Stimulated activated CD4-positive, alpha-beta T cell treated with anti-CD3 and anti-CD28 coated beads, Interleukin-12 subunit alpha, Interleukin-12 subunit beta, amount 100 ng/mL, for 24 hours (primary cell): ENCODE measurements at regions not wholly inside any gene's neighbourhood (a gene's known extent, or its start where the extent isn't known, plus 50 kb on each side); places are given as distances from the start of the nearest gene placed in this dataset.

Experiments used
- DNase-seq, 2 experiments: peaks; one replicate each; pipeline ENCODE4 v3.0.0-alpha.2; 2020; ENCODE audit warnings: low read depth in 2 of 2

DNA sequence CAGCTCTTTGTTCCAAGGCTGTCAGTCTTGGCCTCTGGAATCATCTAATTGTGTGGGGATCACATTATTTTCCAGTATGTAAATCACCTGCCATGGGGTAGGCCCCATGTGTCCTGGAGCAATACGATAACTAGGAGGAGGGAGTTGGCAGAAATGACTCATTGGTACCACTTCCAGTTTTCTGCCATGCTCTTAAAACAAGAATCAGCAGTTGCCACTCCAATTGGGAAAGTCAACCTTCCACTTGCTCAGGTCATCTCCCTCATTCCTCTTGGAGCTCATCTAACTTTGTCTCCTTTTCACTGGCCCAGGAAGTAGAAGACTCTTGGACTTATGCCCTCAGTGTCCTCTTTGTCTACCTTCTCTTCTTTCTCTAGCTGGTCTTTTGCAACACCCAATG lies 487.0 kb downstream of the SLC4A3 start:
- DNase-seq, result no peak

DNA sequence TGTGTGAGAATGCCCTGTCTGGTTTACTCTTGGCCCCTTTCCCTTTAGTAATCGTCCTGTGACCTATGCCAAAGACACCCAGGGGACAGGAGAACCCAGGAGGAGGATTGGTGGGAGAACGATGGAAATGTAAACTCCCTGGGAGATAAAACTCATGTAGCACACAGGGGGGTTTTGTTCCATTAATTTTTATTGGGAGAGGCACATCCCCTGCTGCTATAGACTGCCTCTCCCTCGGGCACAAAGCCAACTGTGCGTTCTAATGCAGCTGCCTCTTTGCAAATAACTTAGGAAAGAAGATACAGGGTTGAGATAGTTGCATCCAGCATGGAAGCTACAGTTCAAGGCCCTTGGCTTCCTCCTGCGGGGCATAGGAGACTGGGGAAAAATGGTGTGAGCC lies 489.6 kb downstream of the SLC4A3 start:
- DNase-seq, result no peak

DNA sequence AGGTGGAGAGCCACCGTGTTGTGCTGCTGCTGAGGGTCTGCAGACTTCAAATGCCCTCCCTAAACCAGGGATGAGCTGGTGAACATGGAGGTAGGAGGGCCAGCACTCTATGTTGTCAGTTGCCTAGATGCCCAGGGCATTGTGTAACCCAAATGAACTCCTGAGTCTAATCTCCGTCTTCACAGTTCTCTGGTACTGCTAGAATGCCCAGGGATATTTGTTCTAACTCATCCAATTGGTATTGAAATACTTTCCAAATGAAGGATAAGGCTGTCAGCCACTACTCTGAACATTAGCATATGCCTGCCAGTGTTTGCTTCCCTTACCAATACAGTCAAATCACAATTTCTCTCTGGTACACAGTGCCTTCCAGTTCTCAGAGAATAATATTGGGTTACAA lies 492.6 kb downstream of the SLC4A3 start:
- DNase-seq, result no peak

DNA sequence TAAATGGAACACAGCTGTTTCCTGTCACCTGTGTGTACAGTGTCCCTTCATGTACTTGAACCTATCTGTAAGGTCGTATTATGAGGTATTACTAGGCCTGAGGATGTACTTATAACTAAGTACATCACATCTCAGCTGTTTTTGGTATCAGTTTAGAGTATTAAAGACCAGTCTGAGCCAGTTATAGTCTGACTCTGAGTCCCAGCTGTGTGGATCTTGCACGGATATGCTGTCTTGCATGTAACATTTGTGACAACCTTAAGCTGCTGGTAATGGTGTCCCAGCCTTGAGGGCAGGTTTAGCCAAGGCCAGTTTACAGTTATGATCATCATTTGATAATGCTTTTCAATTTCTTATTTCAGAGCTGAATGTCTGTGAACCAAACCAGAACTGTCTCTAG lies 496.3 kb downstream of the SLC4A3 start:
- DNase-seq, result no peak

DNA sequence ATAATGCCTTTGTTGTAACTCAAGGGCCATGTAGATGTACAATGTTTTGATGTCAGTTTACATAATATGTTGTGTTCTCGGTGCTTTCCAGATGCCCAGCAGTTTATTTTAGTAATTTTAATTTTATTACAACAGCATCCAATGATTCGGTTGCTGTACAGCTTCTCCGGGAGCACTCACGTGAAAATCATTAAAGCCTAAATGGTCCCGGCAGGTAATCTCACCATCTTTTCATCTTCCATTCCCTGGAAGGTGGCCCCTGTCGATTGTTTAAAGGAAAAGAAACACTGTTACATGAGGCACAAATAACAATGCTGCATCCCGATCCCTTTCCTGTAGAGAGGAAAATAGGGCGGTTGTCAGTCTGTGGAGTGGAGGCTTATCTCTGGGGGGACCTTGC lies 498.1 kb downstream of the SLC4A3 start:
- DNase-seq, result no peak

DNA sequence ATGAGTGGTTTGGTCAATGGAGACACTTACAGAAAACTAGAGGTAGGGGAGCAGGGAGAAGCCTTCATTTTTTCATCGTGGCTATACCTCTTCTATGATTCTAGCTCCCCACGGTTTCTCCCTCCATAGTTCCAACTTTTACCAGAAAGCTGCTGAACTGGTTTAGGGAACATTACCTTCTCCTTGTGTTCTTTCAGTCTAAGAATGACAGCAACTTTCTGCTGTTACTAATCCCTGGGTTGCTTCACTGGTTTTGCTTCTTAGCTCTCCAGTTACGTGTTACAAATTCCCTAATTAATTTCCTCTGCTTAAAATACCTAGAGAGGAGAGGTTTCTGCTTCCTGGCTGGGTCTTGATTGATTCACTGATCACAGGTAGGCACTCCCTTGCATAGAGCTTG lies 499.9 kb downstream of the SLC4A3 start:
- DNase-seq, result no peak

DNA sequence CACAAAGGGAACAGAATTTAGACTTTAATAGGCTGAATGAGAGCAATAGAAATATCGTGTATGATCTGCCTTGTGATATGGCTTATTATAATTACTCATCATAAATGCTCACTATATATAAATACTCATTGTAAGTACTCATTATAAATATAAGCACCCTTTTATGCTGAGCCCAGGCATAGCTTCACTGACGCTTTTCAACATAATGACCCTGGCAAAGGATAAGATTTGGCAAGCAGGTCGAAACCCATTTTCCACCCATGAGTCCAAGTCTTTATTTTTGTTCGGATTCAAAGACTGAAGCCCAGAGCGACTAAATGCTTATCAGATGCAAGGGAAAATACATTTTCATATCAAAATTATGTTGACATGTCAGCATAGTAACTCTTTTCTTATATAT lies 500.4 kb downstream of the SLC4A3 start:
- DNase-seq, result no peak

DNA sequence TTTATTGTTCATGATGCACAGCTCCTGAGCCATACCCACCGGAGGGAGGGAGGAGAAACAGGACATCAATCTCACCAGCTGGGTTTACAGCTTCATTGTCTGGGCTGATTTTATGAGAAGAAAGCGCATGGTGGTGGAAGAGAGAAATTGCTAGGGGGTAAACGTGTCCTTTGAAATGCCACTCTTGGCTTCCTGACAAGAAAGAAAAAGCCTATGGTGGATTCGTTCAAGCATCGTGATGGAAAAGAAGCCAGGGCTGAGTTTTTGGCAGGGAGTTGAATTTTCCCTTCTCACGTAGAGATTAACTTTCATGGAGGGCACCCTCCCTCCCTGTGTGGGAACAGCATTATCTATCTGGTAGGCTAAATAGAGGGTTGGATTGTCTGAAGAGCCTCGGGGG lies 502.0 kb downstream of the SLC4A3 start:
- DNase-seq, result no peak

DNA sequence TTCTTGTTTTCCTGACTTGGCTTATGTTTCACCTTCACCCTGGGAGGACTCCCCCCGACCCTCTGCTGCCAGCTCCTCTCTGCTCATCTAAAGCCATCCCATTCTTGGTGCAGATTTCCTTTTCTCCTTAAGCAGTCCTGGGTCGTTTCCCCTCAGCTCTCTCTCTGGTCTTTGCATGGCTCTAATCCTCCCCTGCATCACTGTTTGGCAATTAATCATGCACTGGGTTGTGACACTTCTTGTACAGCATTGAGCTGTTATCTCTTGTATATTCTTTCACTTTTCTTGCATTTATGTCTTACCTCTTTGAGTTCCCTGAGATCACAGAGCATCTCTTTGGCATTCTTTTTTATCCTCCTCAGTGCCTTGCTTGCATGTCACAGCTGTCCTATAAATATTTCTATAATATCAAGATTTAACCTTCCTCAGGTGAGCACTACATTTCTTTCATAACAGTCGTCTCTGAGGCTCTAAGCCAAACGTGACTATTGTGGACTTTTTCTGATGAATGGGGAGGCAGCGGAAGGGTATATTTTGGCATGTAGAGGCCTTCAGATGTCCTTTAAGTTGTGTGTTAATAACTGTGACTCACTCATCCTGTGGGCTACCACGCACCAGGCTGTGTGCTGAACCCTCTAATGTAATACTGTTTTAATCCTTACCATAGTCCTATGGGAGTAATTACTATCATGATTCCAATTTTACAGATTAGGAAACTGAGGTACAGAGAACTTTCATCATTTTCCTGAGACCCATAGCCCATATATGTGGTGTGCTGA lies 507.5 kb downstream of the SLC4A3 start:
- no peak for DNase-seq

DNA sequence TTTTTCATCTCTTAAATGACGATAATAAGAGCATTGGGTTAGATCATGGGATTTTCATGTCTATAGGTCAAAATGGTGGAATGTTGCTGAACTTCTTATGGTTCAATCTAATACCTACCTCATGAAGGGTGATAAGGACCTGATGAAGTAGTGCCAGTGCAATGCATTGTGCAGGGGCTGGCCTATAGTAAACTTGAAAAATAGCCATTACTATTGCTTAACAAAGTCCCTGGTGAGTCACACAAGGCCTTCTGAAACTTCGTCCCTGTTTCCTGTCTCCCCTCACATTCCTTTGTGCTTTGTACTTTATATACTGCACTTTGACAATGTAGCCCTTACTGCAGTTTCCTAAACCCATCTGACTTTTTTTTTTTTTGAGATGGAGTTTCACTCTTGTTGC lies 515.9 kb downstream of the SLC4A3 start:
- DNase-seq, result no peak

DNA sequence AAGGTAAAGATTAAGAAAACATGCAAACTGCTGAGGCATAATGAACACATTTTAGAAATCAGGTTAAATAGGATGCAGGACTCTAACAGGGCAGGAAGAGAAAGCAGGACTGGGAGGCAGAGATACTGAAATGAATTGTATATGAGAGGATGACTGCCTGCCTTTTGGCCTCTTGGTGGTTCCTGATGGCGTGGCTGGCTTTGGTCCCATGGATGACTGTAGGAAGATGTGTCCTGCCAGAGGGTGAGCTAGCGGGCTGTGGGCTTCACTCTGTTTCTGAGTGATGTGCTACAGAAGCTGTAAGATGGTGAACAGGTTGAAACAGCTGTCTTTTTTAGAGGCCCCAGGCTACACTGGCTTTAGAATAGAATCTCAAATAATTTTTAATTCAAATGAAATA lies 517.0 kb downstream of the SLC4A3 start:
- DNase-seq, result no peak

DNA sequence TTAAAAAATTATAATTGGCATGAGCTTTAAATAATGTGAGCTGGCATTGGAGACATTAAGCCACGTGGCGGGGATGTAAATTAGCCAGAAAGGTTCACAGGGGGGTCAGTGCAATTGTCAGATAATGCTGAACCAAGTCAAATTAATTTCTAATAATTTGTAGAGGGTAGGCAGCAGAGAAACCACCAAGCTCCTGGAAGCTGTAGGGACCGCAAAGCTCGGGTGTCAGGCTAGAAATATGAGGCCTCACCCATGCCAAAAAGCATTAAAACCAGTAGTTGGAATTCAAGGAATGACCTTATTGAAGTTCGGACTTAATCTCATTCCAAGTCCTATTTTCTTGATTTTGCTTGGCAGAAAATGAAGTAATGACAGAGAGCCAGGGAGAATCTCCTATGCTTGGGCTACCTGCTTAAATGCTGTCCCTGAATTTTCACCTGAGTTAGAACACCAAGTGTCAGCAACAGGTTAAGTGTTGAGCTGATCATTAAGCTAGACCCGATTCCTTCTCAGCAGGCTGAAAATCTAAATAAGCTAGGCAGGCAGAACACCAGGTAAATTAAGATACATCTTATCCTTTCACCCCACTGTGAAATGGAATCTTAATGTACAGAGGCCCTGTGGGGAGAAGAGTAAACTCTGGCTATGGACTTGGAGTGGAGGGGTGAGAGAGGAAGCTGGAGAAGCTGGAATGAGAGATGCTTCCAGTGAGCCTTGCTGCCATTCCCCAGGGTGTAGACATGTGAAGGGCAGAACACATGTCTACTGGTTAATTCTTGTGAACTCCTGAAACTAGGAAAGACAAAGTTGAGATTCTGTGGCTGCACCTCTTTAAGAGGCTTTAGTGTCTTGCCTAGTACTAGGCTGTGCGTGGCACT lies 520.0 kb downstream of the SLC4A3 start:
- DNase-seq, result no peak

DNA sequence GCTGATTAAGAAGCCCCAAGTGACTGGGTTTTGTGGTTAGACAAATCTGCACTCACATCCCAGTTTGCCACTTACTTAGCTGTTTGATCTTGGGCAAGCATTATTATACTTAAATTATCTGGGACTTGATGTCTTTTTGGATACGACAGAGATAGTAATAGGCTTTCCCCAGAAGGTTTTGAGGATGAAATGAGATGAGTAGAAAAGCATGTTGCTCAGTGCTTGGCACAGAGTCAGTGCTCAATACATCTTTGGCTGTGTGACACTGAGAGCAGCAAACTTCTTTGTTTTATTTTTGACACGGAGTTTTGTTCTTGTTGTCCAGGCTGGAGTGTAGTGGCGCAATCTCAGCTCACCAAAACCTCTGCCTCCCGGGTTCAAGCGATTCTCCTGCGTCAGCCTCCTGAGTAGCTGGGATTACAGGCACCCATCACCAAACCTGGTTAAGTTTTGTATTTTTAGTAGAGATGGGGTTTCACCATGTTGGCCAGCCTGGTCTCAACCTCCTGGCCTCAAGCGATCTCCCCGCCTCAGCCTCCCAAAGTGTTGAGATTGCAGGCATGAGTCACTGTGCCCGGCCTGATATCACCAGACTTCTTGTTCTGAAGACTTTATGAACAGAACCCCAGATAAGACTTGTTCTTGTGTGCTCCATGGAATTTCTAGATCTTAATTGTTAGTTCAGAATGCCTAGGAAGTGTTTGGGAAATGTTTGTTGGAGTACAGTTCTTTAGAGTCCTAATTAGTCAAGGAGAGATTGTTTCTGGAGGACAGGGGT lies 521.2 kb downstream of the SLC4A3 start:
- DNase-seq, result no peak

DNA sequence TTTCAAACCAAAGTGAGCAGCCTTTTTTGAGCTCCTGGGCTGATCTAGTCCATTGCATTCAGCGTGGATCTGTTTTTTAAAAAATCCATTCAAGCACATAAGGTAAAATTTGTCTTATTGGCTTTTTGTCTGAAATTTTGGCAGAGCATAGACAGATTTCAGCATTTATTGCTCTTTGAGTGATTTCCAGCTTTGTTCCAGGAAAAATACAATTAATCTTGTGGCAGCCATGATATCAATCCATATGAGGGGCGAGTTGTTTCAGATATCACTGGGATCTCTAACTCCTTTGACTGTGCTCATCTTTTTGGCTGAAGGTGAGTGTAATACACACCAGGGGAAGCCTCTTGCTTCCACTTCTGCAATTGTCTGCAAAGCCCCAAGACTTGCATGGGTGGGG lies 523.9 kb downstream of the SLC4A3 start:
- DNase-seq, result no peak

DNA sequence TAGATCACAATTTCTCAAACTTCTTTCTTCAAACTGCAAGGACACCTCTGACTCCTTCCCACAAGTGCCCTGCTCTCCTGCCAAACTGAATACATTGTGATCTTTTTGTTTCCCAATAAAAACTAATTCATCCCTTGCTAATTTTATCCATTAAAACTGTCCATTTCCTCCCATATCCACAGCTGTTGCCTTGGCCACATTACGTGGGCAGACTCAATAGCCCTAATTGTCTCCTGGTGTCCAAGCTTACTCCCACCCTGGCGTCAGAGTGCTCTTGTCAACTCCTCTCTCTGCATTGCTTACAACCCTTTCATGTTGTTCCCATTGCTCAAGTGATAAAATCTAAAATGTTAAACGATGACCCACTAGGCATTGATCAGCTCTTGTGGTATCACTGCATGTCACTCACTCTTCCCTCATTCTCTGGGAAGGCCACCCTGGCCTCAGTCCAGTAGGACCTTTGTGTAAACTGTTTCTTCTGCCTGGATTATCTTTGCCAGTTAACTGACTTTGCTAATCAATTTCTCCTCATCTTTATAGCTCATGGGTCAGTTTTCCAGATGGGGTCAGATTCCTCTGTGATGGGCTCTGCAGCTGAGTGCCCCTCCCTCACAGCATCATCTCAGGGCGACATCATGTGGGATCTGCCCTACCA lies 525.0 kb downstream of the SLC4A3 start:
- DNase-seq, result no peak

DNA sequence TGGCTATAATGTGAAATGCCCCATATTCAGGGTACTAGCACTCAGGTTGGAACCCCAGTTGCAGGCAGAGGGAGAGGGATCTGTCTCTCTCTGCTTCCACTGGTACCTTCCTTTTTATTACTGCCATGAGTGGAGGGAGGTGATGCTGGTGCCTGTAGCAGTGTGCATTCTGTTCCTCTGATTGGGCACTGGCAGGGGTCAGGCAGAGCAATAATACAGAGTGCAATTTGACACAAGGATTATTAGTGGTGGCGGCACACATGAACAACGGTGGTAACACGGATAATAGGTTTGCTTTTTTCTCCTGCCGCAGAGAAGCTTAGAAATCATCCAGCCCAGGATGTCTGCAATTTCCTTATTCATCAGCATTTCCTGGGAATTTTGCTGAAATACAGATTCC lies 525.7 kb downstream of the SLC4A3 start:
- DNase-seq, result no peak

DNA sequence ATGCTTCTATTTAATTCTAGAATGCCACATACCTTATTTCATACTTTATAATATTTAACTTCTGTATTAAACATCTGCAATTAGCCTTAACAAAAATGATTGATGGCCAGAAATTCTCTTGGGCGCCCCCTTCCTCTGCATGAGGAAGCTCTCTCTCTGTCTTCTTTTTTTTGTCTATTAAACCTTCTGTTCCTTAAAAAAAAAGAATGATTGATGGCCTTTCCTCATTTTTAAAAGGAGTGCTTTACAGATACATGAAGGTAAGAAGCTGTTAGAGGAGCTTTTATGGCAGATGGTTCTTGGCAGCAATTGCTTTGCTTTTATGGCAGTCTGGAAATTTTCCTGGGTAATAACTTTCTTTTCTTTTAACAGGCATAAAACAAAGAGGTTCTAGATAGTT lies 526.9 kb downstream of the SLC4A3 start:
- DNase-seq, result no peak

DNA sequence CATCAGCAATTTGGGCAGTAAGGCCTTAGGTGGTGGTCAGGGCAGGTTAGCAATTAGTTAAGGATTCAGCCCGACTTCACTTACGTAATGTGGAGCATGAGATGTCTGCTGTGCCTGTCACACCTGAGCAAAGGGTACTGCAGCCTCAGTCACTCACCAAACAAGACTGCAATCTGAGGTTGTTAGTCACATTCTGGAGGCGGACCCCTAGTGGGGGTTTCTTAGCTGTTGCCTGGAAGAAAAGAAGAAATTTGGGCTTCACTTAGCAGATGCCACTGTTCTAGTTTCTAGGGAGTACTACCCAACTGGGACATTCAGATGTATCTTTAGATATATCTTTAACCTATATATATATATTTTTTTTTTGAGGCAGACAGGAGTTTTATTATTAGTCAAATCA lies 529.9 kb downstream of the SLC4A3 start:
- DNase-seq, result no peak

DNA sequence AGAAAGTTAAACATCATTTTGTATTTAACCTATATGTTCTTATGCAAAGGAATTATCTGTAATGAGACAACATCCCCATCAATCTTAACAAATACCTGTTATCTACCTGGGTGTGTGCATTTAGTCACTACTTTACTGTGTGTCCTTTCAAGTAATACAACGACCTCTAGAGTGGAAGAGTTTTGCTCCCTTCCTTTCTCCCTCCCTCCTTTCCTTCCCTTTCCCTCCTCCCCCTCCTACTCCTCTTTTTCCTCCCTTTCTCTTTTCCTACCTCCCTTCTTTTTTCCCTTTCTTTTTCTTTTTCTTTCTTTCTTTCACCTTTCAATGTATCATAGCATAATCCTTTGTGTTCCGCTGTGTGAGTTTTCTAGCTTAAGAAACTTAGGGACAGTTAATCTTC lies 532.3 kb downstream of the SLC4A3 start:
- DNase-seq, result no peak

DNA sequence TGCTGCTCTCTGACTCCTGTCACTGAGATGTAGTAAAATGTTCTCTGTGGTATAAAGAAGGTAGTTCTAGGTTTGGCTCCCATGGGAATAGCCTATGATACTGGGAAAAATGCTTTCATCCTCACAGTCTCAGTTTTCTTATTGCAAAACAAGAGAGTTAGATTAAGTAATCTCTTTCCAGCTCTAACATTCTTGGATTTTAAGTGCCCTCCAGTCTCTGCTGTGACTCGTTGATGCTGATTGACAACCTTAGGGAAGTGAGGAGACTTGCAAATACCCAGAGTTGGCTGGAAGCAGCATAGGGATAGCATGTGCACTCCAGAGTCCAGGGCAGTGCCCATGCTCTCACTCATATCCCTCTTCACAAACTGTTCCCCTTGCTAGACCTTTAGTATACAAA lies 534.9 kb downstream of the SLC4A3 start:
- DNase-seq, result no peak

DNA sequence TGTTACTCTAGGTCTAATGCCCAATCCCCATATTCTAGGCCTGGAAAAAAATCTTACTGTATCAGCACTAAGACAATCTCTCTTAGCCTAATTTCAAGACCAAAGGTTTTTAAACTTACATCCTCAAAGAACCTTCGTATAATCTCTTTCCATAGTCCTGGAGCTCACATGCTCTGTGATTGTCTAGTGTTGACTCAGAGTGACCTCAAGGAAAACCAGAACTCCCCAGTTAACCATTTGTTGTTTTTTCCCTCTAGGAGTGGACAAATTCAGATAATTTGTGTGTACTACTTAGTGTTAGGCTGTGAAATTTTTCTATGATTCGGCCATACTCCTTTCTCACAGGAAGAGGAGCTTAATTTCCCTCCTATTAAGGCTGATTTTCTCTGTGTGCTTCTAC lies 536.1 kb downstream of the SLC4A3 start:
- no peak for DNase-seq

DNA sequence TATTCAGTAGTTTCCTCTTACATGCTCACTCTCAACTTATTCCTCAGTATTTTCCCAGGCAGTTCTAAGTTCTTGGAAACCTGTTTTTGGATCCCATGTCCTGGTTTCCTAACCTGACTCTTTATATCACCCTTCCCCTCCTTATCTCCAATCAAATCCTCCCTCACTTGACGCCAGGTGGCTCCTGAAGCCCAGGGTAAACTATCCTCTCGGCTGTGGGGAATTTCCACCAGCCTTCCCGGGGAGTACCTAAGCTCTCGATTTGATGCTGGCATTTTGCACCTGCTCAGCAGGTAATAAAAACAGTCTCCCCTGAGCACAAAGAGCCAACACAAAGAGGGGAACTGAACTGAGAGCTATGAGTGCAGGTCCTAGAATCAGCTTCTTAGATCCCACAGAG lies 538.0 kb downstream of the SLC4A3 start:
- DNase-seq, result no peak
